Prostate gland (tissue), 2 donors: ENCODE measurements at regions not wholly inside any gene's neighbourhood (a gene's known extent, or its start where the extent isn't known, plus 50 kb on each side); places are given as distances from the start of the nearest gene placed in this dataset.

Source experiments
- DNase-seq: peaks from one replicate; pipeline ENCODE4 v3.0.0-alpha.2; 2019; ENCODE audit warnings: low spot score
- H3K27ac ChIP-seq, 2 donors: fragments of 200-600 bp; sonication (generic); 2 replicates each; pipeline ENCODE4 v1.5.1; 2017 to 2019
- H3K27me3 ChIP-seq: fragments of 200-600 bp; sonication (generic); replicated peaks from 2 replicates; pipeline ENCODE4 v1.5.1; 2019; ENCODE audit not compliant: insufficient read depth
- H3K36me3 ChIP-seq, 2 donors: fragments of 200-600 bp; sonication (generic); 1 replicate in 1 of 2; 2 replicates in 1 of 2; pipeline versions ENCODE4 v1.5.1 to v1.8.1; 2017 to 2019
- H3K4me1 ChIP-seq: fragments of 200-600 bp; sonication (generic); replicated peaks from 2 replicates; pipeline ENCODE4 v1.5.1; 2019
- H3K4me3 ChIP-seq, 2 donors: fragments of 200-600 bp; sonication (generic); 2 replicates each; pipeline ENCODE4 v1.5.1; 2017 to 2019
- H3K9me3 ChIP-seq: fragments of 200-600 bp; sonication (generic); 2 replicates; pipeline ENCODE4 v1.5.1; 2017
- POLR2A ChIP-seq: fragments of 450-650 bp; IDR thresholded peaks from one replicate; pipeline ENCODE4 v1.6.1; 2016; ENCODE audit warnings: antibody characterized with exemption, mild to moderate bottlenecking
- POLR2AphosphoS5 ChIP-seq: sonication (generic); formaldehyde crosslinking; IDR thresholded peaks from one replicate; pipeline ENCODE4 v1.6.1; 2017; ENCODE audit warnings: antibody characterized with exemption
- WGBS: methylation state at CpG from one replicate; pipeline ENCODE4 v1.1.5; 2018; 5-methylcytosine and 5-hydroxymethylcytosine counted together
- intact Hi-C: fragments of 100-400 bp; cut with DNase I; formaldehyde crosslinking; loops from one replicate; pipeline ENCODE4 v1.14.2; 2022
- TF ChIP-seq, protein P1 (sequence below), 4 experiments: fragments of 200-600 bp in 2 of 4; fragments of 450-650 bp in 2 of 4; sonication (generic) in 2 of 4; IDR thresholded peaks; 1 replicate in 3 of 4; 2 replicates in 1 of 4; pipeline ENCODE4 v1.5.1; 2016 to 2019; ENCODE audit warnings: antibody characterized with exemption in 4 of 4, mild to moderate bottlenecking in 2 of 4, moderate library complexity in 2 of 4

DNA sequence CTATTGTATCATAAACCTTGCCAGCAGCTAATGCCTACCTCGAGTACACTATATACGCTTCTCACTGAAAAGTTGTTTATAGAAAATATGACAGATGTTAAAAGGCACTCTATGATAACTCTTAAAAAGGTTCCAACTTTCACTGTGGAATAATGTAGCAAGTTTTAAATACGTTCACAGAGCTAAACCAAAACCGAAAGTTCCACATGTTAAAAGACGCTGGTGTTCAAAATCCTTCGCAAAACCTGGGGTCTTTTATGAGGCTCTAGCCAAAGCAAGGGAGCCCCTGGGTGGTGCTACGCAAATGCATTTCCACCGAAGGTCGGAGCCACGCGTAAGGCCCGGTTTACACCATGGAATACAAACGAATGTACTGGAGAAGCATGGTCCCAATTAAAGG is 103.7 kb upstream of the TENM3 start:
- no peak for DNase-seq
- Histone ChIP-seq H3K4me1 (peaks cover 5% of the 10 kb centered on the region), H3K9me3 (no peaks in the 10 kb centered on the region)

DNA sequence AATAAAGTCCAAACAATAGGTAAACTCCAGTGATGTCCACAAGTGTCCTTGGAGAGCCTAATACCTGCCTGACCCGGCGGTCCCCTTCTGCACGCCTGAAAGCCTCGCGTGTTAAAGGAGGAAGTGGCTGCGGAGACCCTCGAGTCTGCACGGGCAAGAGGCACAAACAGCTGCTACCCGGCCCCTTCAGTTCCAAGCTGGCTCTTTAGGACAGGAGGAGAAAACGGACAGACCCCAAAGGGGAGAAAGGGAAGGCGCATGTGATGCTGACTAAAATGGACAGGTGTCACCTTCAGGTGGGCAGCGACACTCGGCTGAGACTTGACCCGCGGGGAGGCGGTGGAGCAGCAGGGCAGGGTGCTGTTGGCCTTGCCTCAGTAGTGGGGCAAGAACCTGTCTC is 102.7 kb upstream of the TENM3 start:
- Histone ChIP-seq H3K27me3 (peaks cover 2% of the 10 kb centered on the region), H3K4me1 (peaks cover 5% of the 10 kb centered on the region), H3K27ac (no peak overlapping the region), H3K9me3 (no peaks in the 10 kb centered on the region), H3K4me3 (no peak overlapping the region), H3K36me3 (no peaks in the 10 kb centered on the region)
- intact Hi-C loops: loop anchor here (5.0 kb wide), 4 partner anchors 67 to 667 kb away; no protein-coding TSS in a partner anchor
- no peak for DNase-seq
- WGBS: 72% methylated on average over 16 of the region's 16 CpGs
- no peak for TF ChIP-seq POLR2A
- TF ChIP-seq POLR2AphosphoS5: no peak
- TF ChIP-seq, protein P1, sequence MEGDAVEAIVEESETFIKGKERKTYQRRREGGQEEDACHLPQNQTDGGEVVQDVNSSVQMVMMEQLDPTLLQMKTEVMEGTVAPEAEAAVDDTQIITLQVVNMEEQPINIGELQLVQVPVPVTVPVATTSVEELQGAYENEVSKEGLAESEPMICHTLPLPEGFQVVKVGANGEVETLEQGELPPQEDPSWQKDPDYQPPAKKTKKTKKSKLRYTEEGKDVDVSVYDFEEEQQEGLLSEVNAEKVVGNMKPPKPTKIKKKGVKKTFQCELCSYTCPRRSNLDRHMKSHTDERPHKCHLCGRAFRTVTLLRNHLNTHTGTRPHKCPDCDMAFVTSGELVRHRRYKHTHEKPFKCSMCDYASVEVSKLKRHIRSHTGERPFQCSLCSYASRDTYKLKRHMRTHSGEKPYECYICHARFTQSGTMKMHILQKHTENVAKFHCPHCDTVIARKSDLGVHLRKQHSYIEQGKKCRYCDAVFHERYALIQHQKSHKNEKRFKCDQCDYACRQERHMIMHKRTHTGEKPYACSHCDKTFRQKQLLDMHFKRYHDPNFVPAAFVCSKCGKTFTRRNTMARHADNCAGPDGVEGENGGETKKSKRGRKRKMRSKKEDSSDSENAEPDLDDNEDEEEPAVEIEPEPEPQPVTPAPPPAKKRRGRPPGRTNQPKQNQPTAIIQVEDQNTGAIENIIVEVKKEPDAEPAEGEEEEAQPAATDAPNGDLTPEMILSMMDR (IDR thresholded peaks at IDR 0.05): no peak

More for the DNA sequence above, 103.7 kb upstream of the TENM3 start:
- 54% methylated on average over 13 of the region's 13 CpGs for WGBS
- Histone ChIP-seq H3K27ac (no peak overlapping the region), H3K4me3 (peak overlapping the region in 1 of 2 donors; percentile 4), H3K36me3 (no peaks in the 10 kb centered on the region), H3K27me3 (peaks cover 2% of the 10 kb centered on the region)
- TF ChIP-seq, protein P1 (IDR thresholded peaks at IDR 0.05): no peak
- TF ChIP-seq POLR2AphosphoS5 (no peak), POLR2A (no peak)
- intact Hi-C loops: no loop called here

DNA sequence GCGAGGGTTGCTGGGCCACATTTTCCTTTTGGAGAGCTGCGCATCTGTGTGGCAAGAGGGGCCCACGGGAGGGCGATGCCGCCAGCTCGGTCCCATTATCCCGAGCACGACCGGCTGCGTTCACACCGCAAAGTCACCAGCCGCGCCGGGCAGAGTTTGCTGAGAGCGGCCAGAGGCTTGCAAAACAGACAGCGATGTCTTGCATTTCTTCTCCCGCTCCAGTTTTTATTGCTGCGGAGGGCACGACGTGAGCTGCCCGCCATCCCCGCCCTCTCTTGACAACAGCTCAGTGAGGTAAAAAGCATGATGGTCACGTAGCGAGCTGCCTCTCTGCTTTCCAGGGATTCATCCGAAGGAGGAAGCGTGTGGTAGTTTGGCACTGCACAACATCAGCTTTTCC is 102.1 kb upstream of the TENM3 start:
- peaks cover 2% of the 10 kb centered on the region for H3K27me3 ChIP-seq
- no peaks in the 10 kb centered on the region for H3K9me3 ChIP-seq
- TF ChIP-seq, protein P1 (IDR thresholded peaks at IDR 0.05): no peak
- no peak for TF ChIP-seq POLR2A
- TF ChIP-seq POLR2AphosphoS5: no peak
- WGBS: 35% methylated on average over 24 of the region's 26 CpGs
- H3K36me3 ChIP-seq: no peaks in the 10 kb centered on the region
- no peak for DNase-seq
- no peak overlapping the region for H3K27ac ChIP-seq
- H3K4me1 ChIP-seq: peaks cover 5% of the 10 kb centered on the region
- intact Hi-C loops: loop anchor here (5.0 kb wide), 4 partner anchors 66 to 666 kb away; no protein-coding TSS in a partner anchor
- H3K4me3 ChIP-seq: no peak overlapping the region

DNA sequence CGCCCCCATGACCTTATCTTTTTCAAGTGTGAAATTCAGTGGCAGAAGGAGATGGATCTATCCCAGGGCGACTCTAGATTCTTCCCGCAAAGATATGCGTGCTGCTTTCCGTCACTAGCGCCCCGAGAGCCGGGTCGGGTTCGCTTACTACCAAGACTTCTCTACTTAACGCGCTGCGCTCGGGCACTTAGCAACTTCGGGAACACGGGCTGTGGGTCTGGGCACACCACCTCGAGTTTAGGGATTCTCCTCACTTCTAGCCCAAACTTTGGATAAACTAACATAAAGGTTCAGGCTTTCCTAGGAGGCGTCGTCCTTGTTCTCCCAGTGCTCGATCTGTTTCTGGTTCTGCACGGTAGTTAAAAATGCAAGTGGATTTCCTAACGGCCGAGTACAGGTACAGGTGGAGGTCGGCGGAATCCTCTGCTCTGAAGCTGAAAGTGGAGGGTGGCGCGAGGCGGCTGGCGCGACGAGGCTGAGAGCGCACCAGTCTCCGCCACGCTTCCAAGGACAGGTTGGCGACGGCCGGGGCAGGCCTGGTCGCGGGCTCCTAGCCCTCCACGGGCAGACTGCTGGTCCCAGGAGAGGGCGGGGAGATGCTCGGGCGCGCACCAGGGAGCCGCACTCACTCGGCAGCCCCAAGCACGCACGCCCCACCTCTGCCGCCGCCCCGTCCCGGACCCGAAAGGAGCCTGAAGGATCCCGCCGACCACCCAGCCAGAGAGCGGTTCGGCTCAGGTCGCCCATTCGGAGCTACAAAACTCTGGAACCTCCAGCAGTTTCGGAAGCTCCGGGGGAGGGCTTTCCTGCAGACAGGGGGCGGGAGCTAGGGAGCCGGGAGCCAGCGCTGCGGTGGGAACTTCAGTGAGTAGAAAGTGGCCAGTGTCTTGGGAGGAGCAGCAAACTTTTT is 100.8 kb upstream of the TENM3 start:
- intact Hi-C loops: loop anchor here (5.0 kb wide), 4 partner anchors 65 to 665 kb away; no protein-coding TSS in a partner anchor
- no peaks in the 10 kb centered on the region for H3K9me3 ChIP-seq
- TF ChIP-seq POLR2A: no peak
- TF ChIP-seq, protein P1 (IDR thresholded peaks at IDR 0.05): no peak
- no peak for TF ChIP-seq POLR2AphosphoS5
- WGBS: 27% methylated on average over 45 of the region's 65 CpGs
- H3K27me3 ChIP-seq: peaks cover 2% of the 10 kb centered on the region
- no peak overlapping the region for H3K27ac ChIP-seq
- H3K4me1 ChIP-seq: peaks cover 5% of the 10 kb centered on the region
- peak overlapping the region; percentile 47 to 51 for H3K4me3 ChIP-seq
- no peaks in the 10 kb centered on the region for H3K36me3 ChIP-seq
- DNase-seq: no peak
